Stimulated activated CD4-positive, alpha-beta T cell treated with anti-CD3 and anti-CD28 coated beads, Interleukin-4, amount 100 ng/mL, for 24 hours (primary cell): ENCODE measurements at regions not wholly inside any gene's neighbourhood (a gene's known extent, or its start where the extent isn't known, plus 50 kb on each side); places are given as distances from the start of the nearest gene placed in this dataset.

Source experiments
- DNase-seq: peaks from one replicate; pipeline ENCODE4 v3.0.0-alpha.2; 2020

DNA sequence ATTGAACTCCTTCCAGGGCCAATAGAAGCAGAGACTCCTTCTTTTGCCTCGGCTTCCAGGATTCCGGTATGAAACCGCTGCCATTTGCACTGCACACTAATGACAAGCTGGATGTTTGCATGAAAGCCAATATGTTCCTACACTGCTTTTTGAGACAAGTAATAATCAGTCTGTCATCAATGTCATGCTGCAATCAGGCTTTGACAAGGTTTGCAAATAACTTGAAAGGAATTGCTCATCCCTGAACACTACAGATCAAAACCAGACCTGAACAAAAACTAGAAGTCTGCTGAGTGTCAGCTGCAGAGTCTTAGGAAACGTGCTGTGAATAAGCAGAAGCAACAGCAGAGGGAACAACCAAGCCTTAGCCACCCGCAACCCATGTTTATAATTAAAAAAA is 720.7 kb upstream of the CXADR start:
- no peak for DNase-seq

DNA sequence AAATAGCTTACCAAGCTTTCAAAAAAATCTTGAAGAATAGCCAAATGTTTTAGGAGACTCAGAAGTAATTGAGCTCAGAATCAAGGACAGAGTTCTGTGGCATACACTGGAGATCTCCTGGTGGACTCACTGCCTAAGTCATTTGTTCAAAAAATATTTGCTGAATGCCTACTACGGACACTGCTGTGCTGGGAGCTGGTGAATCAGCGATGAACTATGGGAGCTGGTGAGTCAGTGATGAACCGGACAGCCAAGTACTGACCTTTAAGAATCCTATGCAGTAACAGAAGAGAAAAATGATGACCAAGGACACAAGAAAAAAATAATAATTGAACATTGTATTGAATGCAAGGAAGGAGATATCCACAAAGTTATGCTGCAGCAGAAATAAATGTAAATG is 717.9 kb upstream of the CXADR start:
- DNase-seq, result no peak

DNA sequence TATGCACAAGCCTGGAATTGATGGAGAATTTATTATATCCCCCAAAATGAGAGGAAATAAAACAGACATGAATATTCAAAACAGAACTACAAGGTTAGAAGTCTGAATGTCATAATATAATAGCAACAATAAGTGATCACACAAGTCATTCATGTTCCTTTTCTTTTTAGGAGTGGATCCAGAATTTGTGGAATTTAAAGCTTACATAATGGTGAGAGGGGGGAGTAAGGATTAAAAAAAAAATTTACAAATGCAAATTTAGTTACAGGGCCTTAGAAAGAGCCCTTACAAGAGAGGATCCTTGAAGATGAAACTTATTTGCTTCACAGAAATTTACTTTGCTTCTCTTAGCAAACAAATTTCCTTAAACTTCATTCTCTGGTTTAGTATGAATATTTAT is 716.1 kb upstream of the CXADR start:
- no peak for DNase-seq

DNA sequence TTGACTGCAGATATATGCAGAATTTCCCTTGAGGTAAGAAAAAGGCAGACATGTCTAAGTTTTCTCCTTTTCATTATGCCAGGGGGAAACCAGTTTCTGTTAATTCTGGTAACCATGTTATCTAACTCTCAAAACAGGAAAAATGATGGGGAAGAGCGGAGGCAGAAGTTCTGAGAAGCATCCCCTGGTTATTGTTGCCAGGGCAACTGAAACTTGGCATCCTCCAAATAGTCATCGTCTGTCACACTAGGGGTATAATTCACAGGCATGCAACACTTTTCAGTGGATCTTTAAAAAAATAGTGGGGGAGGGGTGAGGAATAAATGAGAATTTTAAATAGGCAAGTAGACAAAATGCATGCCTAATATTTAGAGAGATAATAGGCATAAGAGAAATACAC is 715.3 kb upstream of the CXADR start:
- no peak for DNase-seq

DNA sequence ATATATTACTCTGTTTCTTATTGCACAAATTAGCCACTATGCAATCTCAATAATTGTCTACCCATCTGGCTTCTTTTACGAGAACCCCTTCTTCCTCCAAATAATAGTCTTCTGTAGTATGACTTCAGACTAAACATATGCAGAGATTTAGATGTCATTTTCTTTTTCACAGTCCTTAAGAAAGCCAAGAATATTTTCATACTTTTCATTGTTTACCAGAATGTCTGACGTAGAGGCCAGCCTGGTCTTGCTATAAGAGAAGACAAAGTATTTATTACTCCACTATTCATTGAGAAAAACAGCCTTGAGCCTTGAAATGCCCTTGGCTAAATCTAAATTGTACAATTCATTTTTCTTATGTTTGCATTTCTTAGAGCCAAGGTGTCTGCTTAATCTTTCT is 714.9 kb upstream of the CXADR start:
- DNase-seq, result no peak

DNA sequence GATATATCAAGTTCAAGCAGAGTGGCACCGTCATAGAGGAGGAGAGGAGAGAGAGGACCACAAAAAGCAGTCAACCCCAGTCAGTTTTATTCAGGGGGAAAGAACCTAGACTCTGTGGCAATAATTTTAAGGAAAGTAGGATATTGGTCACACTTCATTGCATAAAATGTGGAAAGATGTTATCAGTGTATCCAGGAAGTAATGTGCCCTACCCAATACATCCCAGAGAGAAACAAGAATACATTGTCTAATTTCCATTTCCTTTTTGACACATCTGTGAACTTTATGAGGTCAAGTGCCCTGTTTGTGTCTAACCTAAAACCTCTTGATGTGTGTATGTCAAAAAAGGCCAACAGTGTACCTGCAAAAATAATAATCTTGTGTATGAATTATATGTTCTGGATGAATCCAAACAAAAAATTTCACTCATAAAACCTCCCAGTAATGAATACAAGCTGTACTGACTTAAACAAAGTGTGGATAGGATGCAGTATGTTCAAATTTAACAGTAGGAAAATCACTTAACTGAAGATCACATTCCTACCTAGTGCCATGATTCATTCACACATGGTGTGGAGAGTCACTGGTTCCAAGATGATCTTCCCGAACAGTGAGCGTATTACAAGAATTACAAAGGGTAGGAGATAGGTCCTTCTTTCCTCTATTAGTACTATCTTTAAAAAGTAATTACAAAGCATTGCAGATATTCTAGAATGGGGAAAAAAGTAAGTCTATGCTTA is 712.1 kb upstream of the CXADR start:
- no peak for DNase-seq

DNA sequence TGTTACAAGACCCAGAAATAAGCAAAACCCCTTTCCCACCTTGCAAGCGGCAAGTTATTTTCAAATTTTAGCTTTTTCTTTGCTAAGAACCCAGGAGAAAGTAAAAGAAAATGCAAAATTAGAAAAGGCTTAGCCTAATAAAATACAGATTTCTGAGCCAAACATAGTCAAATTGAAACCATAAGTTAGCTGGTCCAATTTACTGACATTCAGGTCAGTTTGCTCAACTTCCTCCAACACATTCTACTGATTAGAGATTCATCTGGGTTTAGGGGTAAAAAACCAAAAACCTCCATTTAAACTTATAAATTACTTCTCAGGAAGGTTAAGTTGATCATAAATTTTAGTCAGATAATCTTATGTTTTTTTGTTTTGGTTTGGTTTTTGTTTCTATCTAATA is 701.8 kb upstream of the CXADR start:
- DNase-seq, result no peak

DNA sequence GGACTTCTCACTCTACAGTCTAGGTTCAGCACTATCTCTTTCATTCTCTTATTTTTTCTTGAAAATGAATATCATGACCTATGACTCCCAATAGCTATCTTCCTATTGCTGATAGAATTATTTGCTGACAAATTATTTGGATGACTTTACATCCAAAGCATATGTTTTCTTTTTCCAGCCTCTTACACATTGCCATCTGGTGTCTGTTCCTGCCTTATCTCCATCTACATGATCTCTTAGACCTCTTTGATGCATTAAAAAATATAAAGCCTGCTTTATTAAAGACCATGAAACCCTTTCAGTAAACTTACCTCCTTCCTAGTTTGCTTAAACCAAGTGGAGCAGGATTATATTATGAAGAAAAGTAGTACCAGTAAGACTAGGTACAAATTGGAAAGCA is 700.9 kb upstream of the CXADR start:
- DNase-seq, result no peak

DNA sequence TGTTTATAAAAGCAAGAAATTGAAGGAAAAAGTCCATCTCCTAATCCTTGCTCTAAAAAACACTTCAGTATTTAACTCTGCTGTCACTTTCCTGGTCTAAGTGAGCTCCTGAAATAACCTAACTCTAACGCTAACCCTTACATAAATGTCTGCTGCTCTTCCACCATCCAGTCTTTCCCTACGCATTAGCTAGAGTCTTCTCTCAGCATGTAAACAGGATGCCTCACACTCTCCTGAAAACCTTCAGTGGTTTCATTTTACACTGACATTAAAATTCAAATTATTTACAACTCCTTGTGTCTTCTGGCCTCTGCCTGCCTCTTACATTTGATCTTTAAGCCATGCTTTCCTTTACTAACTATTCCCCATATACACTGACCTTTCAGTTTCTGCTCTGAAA is 697.6 kb upstream of the CXADR start:
- DNase-seq, result no peak

DNA sequence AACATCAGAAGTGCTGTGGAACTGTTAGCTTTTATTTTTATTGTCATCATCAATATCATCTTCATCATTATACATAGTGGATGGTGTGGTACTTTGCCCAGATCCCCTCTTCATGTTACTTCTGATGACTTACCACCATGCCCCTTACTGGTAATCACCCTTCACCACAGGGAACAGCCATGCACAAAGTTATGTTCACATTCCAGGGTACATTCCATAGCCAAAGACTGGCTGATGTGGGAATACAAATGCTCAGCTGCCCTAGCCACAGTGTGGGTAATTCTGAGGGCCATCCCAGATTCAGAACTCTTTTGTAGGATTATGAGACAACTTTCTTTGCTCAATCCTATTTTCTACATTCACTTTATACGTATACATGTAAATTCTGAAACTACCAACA is 691.3 kb upstream of the CXADR start:
- DNase-seq, result no peak

DNA sequence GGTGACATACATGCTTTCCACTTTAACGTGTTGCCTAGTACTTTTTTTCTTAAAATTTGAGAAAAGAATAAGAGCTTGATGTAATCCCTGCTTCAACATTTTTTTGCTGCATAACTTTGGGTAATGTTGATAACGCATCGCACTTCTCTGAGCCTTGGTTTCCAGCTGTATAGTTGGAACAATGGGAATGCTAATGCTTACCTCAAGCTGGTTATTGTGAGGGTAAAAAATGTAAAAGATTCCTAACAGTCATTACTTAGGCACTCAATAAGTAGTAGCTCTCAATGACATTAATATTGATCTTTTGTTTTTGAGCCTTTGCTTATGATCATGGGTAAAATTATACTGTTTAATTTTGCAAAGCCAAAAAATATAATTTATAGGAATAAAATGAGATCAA is 683.3 kb upstream of the CXADR start:
- no peak for DNase-seq

DNA sequence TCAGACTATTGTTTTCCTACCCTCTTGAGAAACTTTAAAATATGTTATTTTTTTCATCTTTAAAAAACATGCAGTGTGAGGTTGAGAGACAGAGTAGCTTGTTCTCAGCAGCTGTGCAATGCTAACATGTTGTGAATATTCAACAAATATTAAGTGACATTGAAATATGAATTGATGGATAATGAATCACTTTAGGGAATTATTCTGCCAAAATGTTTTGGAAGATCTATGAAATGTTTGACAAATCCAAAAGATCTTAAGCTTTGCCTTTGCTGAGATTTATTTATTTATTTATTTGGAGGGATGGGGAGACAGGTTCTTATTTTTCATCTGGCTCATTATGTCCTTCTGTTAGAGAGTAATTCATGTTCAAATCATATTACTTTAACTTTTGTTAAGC is 680.1 kb upstream of the CXADR start:
- DNase-seq, result no peak

DNA sequence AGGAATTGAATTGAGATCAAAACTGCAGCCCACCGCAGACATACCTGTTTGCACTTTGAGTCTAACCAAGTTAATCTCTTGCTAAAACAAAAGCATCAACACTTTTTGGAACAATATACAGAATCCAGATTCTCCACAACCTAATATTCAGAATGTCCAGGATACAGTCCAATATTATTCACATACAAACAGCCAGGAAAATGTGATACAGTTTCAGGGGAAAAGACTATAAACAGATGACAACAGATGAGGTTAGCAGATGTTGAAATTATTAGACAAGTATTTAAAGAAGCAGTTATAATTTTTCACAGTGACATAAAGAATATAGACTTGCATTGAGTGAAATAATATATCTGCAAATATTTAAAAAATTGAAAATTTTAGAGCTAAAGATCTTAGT is 678.1 kb upstream of the CXADR start:
- DNase-seq, result no peak

DNA sequence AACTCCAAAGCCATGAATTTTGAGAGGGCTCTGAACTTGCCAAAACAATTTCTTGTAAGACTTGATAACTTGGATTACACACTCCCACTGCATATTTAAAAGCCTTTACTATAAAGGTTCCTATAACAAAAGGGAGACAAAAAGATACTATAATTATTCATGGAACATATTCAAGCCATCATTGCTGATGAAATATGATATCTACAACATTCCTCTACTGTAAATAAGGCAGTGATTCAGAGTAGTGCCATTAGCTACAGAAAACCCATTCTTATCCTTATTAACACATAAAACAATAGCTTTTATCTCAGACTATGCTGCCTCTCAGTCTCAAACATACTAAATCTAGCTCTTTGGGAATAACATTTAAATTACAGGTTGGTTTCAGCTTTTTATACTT is 675.5 kb upstream of the CXADR start:
- DNase-seq, result no peak

DNA sequence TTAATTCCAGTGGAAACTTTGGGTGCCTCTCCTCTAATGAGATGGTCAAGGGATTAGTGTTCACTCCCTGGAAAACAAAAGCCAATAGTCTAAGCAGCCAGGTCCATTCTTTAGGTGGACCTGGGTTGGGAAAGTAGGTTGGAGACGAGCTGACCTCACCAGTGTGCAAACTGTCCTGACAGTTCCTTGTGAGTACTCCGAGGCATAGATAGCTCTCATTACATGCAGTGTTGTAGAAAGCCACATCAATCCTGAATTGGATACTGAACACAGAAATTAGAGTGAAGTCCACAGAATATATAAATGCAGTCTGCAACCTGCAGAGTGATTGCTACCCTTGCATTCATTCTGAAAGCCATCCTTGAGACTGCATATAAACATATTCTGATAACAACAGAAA is 675.1 kb upstream of the CXADR start:
- DNase-seq, result no peak

DNA sequence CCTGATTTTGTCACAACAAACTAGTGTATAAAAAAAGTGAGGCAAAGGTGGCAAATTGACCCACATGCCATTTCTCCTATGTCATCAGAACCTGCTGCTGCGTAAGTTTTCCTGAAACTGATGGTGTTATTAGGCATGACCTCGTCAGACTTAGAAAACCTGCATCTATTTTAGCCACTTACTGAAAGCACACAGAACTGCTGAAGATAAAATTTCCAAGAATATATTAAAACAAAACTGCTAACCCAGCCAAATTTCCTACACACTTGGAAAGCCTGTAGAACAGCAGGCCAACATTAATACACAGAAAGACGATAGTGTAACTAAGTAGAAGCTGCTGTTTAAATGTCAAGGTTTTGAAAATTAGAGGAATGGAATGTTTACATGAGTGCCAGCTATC is 674.5 kb upstream of the CXADR start:
- DNase-seq, result no peak

DNA sequence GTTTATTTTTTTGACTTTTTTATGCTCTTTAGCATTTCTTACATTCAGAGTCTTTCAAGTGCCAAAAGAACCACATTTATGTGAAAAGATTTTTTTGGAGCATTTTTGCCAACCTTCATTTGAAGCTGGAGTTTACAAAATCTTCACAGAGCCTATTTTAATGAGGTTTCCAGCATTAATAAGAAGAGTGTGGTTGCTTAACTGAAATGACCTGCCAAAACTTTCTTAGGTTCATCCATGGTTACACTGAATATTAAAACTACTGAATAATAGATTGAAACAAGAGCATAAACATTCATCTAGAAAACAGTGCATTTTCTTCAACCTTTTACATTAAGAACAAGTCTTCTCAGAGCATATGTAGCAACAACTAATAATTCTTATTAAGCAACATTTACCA is 672.3 kb upstream of the CXADR start:
- DNase-seq, result no peak

DNA sequence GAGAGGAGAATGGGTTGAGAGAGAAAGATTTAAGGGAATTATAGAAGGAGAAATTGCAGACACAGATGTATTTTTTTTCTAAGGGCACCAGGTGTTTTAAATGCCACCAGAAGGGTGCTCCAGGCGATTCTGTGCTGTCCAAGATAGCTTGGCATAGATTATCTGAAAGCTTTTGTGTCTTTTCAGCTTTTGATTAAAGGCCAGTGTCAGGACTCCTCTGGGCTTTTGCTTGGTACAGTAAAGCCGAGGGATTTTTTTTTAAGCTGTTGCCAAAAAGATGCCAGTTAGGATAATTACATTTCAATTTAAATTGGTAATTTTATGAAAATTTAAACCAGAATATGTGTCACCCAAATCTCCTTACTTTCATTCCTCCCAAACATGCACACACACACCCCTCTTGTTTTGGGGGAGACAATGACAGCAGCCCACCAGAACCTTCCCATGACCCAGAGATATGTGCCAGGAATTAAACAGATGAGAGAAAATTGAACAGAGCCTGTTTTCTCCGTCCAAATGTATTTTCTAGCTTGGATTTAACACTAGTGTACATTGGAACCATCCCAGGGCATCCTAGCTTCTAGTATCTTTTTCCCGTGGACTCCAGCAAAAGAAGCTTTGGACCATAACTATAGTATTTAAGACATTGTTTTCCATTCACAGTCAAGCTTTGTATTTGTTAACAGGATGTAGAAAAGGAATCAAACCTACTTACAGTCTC is 670.7 kb upstream of the CXADR start:
- DNase-seq, result no peak

DNA sequence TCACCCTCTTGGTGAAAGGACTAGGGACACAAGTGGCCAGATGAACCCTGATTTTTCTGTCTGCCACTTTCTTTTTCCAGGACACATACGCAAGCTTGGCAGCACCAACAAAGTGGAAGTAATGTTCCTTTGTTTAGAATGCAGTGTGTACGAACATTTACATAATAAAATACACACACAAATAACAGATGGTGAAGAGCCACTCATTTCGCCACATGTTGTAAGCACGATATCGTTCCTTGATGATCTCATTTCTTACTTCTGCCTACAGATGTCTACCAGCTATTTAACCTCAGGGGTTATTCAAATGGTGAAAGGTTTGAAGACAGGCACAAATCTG is 670.2 kb upstream of the CXADR start:
- DNase-seq, result no peak

DNA sequence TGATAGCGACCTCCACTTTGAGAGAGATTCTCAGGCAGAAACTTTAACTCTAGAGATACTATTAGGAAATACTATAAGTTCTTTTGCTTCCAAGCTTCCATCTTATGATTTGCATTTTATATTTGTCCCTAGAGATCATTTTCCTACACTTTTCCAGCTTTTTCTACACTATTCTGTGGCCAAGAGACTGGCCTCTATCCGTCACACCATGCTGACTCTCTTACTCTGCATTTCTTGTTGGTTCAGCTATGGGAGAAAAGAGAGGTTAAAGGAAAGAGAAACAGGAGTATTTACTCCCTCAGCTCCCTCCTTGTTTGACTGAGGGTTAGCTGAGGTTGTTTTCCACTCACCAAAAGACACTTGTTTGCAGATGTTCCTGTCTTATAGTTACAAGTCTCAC is 665.6 kb upstream of the CXADR start:
- DNase-seq, result no peak

DNA sequence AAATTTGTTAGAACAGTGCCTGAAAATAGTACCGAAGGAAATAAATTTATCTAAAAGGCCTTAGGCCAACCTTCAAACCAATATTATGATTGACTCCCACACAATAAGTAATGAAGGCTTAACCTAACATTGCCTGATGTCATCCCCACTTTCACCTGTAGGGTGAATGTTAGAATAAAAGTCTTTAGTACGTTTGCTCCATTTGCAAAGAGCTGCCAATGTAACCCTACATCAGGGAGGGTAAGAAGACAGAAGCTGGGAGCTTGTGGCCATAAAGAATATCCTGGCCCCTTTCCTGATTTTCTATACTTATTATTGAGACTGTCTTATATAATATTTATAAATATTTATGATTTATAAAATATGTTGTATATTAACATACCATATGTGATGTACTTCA is 661.8 kb upstream of the CXADR start:
- DNase-seq, result no peak

DNA sequence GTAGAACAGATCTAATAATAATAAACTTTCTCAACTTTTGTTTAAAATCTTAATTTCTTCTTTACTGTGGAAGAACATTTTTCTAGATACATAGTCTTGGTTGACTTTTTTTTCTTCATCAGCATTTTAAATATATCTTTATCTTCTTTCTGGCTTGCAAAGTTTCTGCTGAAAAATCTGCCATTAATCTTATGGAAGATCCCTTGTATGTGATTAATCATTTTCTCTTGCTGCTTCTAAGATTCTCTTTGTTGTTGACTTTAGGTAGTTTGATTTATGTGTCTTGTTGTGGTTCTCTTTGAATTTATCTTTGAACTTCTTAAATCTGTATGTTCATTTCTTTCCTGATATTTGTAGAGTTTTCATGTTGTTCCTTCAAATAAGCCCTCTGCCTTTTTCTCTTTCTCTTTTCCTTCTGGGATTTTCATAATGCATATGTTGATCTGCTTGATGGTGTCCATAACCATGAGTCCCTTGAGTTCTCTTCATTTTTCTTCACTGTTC is 657.6 kb upstream of the CXADR start:
- no peak for DNase-seq

DNA sequence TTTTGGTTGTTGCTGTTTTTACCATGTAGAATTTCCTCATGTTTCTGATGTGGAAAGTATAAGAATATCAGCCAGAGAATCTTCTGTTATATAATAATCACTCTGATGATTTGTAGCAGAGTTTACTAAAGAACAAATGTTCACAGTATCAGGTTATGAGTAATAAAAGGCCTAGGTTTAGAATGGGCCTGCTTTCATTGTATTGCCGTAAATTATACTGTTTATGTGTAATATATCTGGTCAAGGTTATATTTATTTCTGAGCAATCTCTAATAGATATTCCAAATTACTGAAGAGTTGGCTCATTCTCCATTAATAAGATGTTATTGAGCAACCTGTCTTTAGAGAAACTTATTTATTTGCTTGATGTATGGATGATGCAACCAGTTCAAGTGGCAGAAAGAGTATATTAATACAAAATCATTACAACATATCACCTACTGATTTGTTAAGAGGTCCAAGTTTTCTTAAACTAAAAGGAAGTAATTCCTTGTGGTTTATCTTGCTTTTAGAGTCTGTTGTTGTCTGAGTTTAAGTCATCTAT is 649.4 kb upstream of the CXADR start:
- no peak for DNase-seq

DNA sequence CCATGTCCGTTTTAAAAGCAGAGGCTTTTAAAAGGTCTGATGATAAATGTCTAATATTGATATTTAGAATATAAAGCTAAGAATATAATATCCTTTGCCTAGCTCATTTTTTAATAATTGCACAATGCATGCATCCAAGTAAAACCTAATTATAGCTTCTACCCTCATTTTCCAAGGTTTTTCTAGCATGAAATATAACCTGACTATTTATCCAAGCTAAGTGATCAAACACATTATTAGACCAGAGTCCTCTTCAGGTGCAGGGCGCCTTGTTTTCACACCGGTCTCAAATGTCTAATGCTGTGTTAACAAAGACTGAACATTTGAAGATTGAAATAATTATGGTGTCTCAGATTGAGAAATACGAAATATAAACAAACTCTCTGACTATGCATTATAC is 648.9 kb upstream of the CXADR start:
- no peak for DNase-seq

DNA sequence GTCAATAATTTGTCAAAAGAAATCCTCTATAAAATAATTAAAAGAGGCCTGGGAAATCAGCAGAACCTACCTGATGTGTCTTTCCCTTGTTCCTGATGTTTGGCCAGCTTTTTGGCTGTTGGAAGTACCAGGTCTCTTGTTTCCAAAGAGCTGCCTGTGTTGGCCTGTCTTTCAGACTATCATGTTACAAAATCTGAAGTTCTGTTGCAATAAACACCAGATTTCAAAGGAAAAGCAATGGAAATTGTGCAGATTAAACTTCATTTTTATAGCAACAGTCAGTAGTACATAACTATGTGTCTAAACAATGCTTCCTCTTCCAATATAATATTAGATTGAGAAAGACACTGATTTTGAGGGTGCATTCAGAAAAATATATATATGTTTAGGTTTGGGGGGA is 647.2 kb upstream of the CXADR start:
- no peak for DNase-seq
